ENCODE measurements at regions not wholly inside any gene's neighbourhood (a gene's known extent, or its start where the extent isn't known, plus 50 kb on each side); places are given as distances from the start of the nearest gene placed in this dataset.

- no peak for TF ChIP-seq CTCF (conservative IDR thresholded peaks at IDR 0.05; ENCODE audit: low read length)
- TF ChIP-seq EZH2phosphoT487 (IDR thresholded peaks at IDR 0.05; ENCODE audit: borderline replicate concordance) = no peak
Observed at GRCh38 chr4:23629421-23629820, 260.4 kb downstream of the PPARGC1A start.
